GM19328 (cell line): ENCODE measurements at regions not wholly inside any gene's neighbourhood (a gene's known extent, or its start where the extent isn't known, plus 50 kb on each side); places are given as distances from the start of the nearest gene placed in this dataset.
"Not testable (repeated sequence)": the region's sequence is repeated elsewhere in the genome, so short reads cannot be mapped to it uniquely, and the experiment has no call there.

Source experiments
- ATAC-seq: cut with Tn5 transposase; IDR thresholded peaks from one replicate; pipeline ENCODE4 v1.9.1; 2021; ENCODE audit warnings: mild to moderate bottlenecking, moderate library complexity; ENCODE audit not compliant: unreplicated experiment

GRCh38 chr14:105675433-105675832 is 149.1 kb downstream of the TMEM121 start:
- ATAC-seq, result not testable (repeated sequence)

- not testable (repeated sequence) for ATAC-seq
These were observed 149.7 kb downstream of the TMEM121 start for GRCh38 chr14:105675905-105676670.

- not testable (repeated sequence) for ATAC-seq
These were observed 151.7 kb downstream of the TMEM121 start for GRCh38 chr14:105678057-105678456.

DNA sequence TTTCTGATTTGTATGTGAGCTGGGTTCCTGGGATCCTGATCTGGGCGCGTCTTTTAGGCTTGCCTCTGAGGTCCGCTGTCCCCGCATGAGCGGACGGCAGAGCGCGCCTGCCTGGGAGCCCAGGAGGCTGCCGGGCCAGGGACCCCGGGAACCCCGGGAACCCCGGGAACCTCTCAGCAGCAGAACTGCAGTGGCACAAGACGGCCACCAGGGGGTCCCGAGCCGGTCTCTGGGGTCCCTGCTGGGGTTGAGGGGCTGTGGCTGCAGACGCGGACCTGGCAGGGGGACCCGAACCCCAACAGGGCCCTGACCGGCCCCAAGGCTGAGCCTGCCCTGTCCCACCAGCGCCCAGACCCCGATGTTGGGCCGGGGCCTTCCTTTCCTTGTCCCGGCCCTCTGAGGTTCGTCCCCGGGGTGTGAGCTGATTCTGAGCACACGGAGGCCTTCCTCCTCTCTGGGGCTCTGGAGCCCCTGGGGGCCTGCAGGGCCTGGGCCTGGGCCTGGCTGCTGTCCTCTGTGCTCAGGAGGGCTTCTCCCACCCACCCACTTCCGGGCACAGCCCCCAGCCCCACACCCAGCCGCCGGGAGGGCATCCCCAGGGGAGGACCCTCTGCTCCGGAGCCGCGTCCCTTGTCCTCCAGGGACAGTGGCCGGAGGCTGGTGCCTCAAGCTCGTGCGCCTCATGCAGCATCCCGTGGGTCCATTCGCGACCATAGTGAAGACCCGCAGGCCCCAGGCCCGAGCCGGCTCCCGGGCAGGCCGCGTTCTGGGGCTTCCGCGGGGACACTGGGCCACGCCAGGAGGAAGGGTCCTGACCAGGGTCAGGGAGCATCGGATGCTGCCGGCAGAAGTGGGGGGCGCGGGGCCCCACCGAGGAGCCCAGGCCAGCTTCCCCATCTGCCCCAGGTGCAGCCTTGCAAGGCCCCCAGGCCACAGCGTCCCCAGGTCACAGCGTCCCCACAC is 152.9 kb downstream of the TMEM121 start:
- not testable (repeated sequence) for ATAC-seq

- peak; percentile 44 for ATAC-seq
These were observed 153.8 kb downstream of the TMEM121 start for GRCh38 chr14:105679959-105680735.

DNA sequence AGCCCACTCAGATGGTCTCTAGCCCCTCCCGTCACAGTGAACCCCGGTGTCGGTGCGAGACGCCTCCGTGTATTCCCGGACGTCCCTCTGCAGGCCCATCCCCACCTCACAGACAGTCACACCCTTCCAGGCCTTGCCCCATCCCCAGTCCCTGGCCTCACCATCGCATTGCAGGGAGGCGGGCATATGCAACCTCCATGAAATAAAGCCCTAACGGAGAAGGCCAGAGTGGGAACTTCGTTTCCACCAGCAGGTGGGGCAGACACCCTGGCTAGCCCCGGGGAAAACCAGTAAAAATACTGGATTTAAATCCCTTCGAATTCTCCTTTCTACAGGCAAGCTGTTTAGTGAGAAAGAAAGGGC is 154.3 kb downstream of the TMEM121 start:
- peak; percentile 33 for ATAC-seq

DNA sequence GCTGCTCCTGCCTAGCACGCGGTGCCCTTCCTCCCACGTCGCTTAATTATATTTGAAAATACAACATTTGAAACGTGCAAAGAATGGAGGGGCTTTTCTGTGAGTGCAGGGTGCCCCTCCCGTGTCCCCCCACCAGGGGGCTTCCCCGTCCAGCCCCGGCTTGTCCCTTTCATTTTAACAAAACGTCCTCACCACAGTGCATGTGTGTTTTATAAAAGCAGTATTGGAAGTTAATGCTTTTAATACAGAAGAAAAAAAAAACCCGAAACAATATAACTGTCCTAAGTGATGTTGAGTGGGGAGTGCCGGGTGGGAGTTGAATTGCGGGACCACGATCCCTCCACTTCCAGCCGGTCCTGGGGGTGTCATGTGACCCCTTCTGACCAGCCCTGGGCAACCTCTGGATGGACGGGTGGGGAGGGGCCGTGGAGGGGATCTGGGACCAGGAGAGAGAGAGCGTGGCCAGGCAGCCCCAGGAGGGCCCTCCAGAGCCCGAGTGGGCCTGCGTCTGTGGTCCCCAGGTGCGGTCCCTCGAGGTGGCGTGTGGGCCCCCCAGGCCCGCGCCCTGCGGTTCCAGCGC is 155.3 kb downstream of the TMEM121 start:
- ATAC-seq, result not testable (repeated sequence)

DNA sequence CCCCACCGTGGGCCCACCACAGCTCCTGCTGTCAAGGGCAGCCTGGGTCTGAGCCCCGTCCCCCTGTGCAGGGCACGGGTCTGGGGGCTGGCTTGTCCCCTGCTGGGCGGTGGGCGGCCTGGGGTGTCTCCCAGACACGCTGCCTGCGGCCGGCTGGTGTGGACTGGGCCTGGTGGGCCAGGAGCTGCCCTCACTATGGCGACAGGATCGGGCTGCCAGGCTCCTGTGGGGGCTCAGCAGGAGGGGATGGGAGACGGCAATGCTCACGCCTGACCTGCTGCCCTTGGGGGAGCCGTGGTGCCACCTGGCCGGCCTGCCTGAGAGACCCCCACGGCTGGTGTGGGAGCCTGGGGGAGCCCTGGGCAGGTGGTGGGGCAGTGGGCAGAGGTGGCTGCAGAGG is 156.1 kb downstream of the TMEM121 start:
- ATAC-seq, result not testable (repeated sequence)

- ATAC-seq, result no peak
These were observed 156.7 kb downstream of the TMEM121 start for GRCh38 chr14:105682956-105683570.

DNA sequence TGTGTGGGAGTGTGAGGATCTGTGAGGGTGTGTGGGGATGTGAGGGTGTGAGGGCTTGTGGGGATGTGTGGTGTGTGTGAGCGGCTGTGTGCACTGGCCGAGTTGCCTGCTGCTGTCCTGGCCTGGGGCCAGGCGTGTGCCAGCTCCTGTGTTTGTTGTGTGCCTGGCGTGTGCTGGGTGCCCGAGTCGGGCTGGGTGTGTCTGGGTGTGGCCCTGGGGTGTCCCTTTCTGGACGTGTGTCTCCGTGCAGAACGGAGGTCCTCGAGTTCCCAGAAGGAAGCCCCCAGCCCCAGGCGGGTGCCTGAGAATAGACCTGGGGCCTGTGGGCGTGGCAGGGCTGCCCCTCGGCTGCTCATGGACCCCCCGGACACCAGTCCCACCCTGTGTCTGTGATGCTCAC is 157.7 kb downstream of the TMEM121 start:
- ATAC-seq, result not testable (repeated sequence)

DNA sequence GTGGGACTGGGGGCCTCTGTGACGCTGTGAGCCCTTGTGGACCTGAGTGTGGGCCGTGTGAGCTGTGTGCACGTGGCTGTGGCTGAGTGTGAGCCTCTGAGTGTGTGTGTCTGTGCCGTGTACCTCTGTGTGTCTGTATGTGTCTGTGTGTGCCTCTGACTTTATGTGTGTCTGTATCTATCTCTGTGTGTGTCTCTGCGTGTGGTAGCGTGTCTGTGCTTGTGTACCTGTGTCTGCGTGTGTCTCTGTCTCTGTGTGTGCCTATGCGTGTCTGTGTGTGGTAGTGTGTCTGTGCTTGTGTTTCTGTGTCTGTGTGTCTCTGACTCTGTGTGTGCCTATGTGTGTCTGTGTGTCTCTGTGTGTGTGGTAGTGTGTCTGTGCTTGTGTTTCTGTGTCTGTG is 158.2 kb downstream of the TMEM121 start:
- not testable (repeated sequence) for ATAC-seq

GRCh38 chr14:105685003-105685402 is 158.6 kb downstream of the TMEM121 start:
- ATAC-seq, result no peak

GRCh38 chr14:105685605-105686004 is 159.2 kb downstream of the TMEM121 start:
- ATAC-seq, result not testable (repeated sequence)

DNA sequence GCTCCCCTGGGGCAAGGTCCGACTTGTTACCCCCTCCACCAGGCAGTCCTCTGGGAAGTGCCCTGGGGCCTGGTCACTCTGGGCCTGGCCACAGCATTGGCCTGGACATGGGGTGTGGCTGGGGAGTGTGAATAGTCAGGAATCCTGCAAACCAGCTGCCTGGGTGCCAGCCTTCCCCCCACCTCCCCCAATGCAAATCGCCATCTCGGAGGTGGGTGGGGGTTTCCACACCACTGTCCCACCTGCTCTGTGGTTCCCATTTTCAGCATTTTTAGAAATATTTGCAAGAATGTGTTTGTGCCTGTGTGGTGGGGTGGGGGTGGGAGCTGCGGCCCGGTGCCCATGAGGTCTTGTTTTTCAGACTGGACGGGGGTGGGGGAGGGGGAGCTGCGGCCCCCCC is 159.7 kb downstream of the TMEM121 start:
- ATAC-seq, result peak; percentile 30

DNA sequence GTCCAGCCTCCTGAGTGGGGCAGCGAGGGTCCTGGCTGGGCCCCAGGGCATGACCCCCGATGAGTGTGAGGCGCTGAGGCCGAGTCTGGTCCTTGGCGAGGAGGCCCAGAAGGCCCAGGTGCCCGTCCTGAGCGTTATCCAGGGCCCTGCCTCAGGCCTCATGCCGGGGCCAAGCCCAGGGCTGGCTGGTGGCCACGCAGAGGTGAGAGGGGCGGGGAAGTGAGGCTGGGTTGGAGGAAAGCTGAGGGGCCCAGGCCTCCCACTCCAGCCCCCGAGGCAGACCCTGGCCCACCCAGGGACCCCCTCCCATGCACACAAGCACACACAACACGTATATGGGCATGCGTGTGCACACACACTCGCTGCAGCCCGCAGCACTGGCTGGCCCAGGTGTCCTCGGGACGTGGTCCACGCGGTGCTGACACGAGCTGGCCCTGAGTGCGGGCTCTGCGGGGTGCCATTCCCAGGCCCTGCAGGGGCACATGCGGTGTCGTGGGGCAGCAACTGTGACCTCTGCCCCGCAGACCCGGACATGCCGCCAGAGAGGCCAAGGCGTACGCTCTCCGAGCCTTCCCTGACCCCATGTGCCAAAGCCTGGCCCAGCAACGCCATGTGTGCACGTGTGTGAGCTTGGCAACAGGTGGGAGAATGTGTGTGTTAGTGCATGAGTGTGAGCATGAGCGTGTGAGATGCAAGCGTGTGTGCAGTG is 160.2 kb downstream of the TMEM121 start:
- ATAC-seq, result peak; percentile 36

DNA sequence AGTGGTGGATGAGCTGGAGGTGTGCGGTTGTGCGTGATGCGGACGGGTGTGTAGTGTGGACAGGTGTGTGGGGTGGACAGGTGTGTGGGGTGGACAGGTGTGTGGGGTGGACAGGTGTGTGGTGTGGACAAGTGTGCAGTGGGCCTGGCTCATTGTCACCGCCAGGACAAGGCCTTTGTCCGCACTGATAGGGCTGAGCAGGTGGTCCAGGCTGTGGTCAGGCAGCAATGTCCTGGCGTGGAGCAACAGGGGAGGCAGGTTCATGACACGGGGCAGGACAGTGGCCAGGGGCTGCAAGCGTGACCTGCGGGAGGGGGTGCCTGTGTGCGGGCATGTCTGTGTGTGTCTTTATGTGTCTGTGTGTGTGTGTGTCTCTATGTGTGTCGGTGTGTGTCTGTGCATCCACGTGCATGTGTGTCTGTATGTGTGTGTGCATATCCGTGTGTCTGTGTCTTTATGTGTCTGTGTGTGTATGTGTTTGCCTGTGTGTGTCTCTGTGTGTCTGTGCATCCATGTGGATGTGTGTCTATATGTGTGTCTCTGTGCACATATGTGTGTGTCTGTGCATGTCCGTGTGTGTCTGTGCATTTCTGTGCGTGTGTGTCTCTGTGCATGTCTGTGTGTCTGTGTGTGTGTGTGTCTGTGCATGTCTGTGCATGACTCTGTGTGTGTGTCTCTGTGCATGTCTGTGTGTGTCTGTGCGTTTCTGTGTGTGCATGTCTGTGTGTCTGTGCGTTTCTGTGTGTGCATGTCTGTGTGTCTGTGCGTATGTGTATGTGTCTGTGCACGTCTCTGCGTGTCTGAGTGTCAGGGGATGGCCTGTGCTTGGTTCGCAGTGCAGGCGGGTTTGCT is 161.0 kb downstream of the TMEM121 start:
- not testable (repeated sequence) for ATAC-seq

DNA sequence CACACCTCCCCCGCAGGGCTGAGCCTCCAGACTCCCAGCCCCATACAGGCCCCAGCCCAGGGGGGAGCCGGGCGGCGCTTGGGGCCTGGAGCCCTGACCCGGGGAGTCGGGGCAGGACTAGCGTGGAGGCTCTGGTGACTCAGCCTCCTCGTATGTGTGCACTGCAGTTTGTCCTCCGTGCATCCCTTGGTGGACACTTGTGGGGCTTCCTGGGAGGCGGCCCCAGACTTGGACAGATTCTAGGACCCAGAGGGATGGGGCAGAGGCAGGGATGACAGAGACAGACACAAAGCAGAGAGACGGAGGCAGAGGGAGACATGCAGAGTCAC is 161.6 kb downstream of the TMEM121 start:
- ATAC-seq, result not testable (repeated sequence)

GRCh38 chr14:105688664-105689221 is 162.4 kb downstream of the TMEM121 start:
- ATAC-seq, result not testable (repeated sequence)
